NB4 (cell line): ENCODE measurements at regions not wholly inside any gene's neighbourhood (a gene's known extent, or its start where the extent isn't known, plus 50 kb on each side); places are given as distances from the start of the nearest gene placed in this dataset.

Experiments used
- CTCF ChIP-seq: IDR thresholded peaks from one replicate; pipeline ENCODE4 v1.5.1; 2012; ENCODE audit warnings: low read depth, low read length
- POLR2A ChIP-seq: IDR thresholded peaks from 2 replicates; pipeline ENCODE4 v1.6.1; 2011; ENCODE audit warnings: mild to moderate bottlenecking; ENCODE audit not compliant: insufficient read length; ENCODE audit errors: extremely low read depth

GRCh38 chr2:21331625-21332370 lies 208.0 kb downstream of the TDRD15 start:
- no peak for TF ChIP-seq POLR2A
- no peak for TF ChIP-seq CTCF
